ENCODE measurements at regions not wholly inside any gene's neighbourhood (a gene's known extent, or its start where the extent isn't known, plus 50 kb on each side); places are given as distances from the start of the nearest gene placed in this dataset.

GRCh38 chr20:7420345-7420744, 519.9 kb downstream of the HAO1 start:
- no peak for DNase-seq

- no peak for DNase-seq
Measured at GRCh38 chr20:7426890-7427496, 513.3 kb downstream of the HAO1 start.

- DNase-seq, result no peak
Measured at GRCh38 chr20:7428946-7429345, 511.3 kb downstream of the HAO1 start.

- no peak for DNase-seq
Measured at GRCh38 chr20:7432612-7433011, 507.6 kb downstream of the HAO1 start.

- DNase-seq, result no peak
Measured at GRCh38 chr20:7437311-7437710, 502.9 kb downstream of the HAO1 start.

- no peak for DNase-seq
Measured at GRCh38 chr20:7449269-7449668, 491.0 kb downstream of the HAO1 start.

GRCh38 chr20:7452890-7453289, 487.4 kb downstream of the HAO1 start:
- DNase-seq, result no peak

GRCh38 chr20:7454047-7454446, 486.2 kb downstream of the HAO1 start:
- DNase-seq, result no peak

GRCh38 chr20:7458459-7458858, 481.8 kb downstream of the HAO1 start:
- no peak for DNase-seq

- DNase-seq, result no peak
Measured at GRCh38 chr20:7459083-7459482, 481.2 kb downstream of the HAO1 start.

- DNase-seq, result no peak
Measured at GRCh38 chr20:7463290-7463689, 477.0 kb downstream of the HAO1 start.

GRCh38 chr20:7470912-7471311, 469.3 kb downstream of the HAO1 start:
- no peak for DNase-seq

- no peak for DNase-seq
Measured at GRCh38 chr20:7490288-7490687, 450.0 kb downstream of the HAO1 start.

GRCh38 chr20:7492257-7492656, 448.0 kb downstream of the HAO1 start:
- DNase-seq, result no peak

- DNase-seq, result no peak
Measured at GRCh38 chr20:7493311-7493710, 446.9 kb downstream of the HAO1 start.

- peak; percentile 41 for DNase-seq
Measured at GRCh38 chr20:7496394-7496991, 443.8 kb downstream of the HAO1 start.

- peak; percentile 79 for DNase-seq
Measured at GRCh38 chr20:7497985-7498384, 442.3 kb downstream of the HAO1 start.

GRCh38 chr20:7499201-7499600, 441.1 kb downstream of the HAO1 start:
- DNase-seq, result no peak

- no peak for DNase-seq
Measured at GRCh38 chr20:7500231-7500663, 440.0 kb downstream of the HAO1 start.

- DNase-seq, result no peak
Measured at GRCh38 chr20:7503501-7503900, 436.8 kb downstream of the HAO1 start.

- DNase-seq, result no peak
Measured at GRCh38 chr20:7505152-7505834, 435.0 kb downstream of the HAO1 start.

- no peak for DNase-seq
Measured at GRCh38 chr20:7505835-7506221, 434.4 kb downstream of the HAO1 start.

- peak; percentile 3 for DNase-seq
Measured at GRCh38 chr20:7516621-7517111, 423.6 kb downstream of the HAO1 start.

- DNase-seq, result no peak
Measured at GRCh38 chr20:7520361-7520760, 419.9 kb downstream of the HAO1 start.
